ENCODE measurements at regions not wholly inside any gene's neighbourhood (a gene's known extent, or its start where the extent isn't known, plus 50 kb on each side); places are given as distances from the start of the nearest gene placed in this dataset.

- H3K36me3 ChIP-seq (ENCODE audit: control insufficient read depth, insufficient read depth, low read length), result no peaks in the 10 kb centered on the region
- no peak overlapping the region for H3K27ac ChIP-seq (ENCODE audit: low read length)
- H3K27me3 ChIP-seq (ENCODE audit: control insufficient read depth, insufficient read depth, low read length), result no peaks in the 10 kb centered on the region
- WGBS (ENCODE audit: insufficient coverage, low lambda C conversion rate), result 86% methylated on average over 4 of the region's 5 CpGs
- no peaks in the 10 kb centered on the region for H3K4me1 ChIP-seq (ENCODE audit: control insufficient read depth, insufficient read depth, low read length)
- no peak overlapping the region for H3K4me3 ChIP-seq (ENCODE audit: low read length)
- H3K9me3 ChIP-seq (ENCODE audit: control insufficient read depth, low read depth, low read length), result no peaks in the 10 kb centered on the region
- DNase-seq, result no peak
These were observed 60.6 kb upstream of the NTM start for GRCh38 chr11:131309776-131310175.

DNA sequence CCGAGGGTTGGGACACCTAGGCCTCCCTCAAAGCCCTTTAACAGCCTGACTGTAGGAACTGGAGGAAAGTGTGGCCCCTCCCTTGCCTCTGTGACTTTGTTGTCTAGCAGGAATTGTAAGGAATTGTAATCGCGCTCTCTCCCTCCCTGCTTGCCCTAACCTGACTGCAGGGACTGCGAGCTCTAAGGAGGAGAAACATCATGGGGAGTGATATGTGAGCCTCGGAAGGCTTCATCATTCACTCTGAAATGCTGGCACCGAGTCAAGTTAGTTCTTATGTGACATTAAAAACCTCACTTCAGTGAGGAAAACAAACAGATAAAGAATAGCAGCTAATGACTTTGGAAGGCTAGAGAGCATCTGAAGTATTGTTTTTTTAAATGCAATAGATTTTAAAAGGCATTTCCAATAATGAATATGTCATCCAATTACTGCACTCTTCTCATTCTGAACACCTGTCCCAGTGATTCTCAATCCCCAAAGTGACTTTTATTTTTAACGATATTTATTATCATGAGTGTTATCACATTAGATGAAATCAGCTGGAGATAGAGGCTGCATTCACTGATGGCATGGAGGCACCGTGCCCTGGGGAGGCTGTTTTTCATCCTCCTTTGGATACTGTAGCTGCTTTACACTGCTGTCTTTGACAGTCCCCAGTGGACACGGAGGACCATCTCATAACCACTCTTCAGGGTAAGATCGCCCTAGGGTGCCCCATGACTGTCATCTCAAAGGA, 58.5 kb upstream of the NTM start:
- Histone ChIP-seq H3K9me3 (ENCODE audit: control insufficient read depth, low read depth, low read length) (no peaks in the 10 kb centered on the region), H3K27ac (ENCODE audit: low read length) (no peak overlapping the region), H3K4me1 (ENCODE audit: control insufficient read depth, insufficient read depth, low read length) (no peaks in the 10 kb centered on the region), H3K4me3 (ENCODE audit: low read length) (no peak overlapping the region), H3K36me3 (ENCODE audit: control insufficient read depth, insufficient read depth, low read length) (no peaks in the 10 kb centered on the region), H3K27me3 (ENCODE audit: control insufficient read depth, insufficient read depth, low read length) (no peaks in the 10 kb centered on the region)
- no CpG with 5 or more reads among the region's 10 CpGs for WGBS (ENCODE audit: insufficient coverage, low lambda C conversion rate)
- no peak for DNase-seq
